ENCODE measurements at regions not wholly inside any gene's neighbourhood (a gene's known extent, or its start where the extent isn't known, plus 50 kb on each side); places are given as distances from the start of the nearest gene placed in this dataset.
"Not testable (repeated sequence)": the region's sequence is repeated elsewhere in the genome, so short reads cannot be mapped to it uniquely, and the experiment has no call there.

GRCh38 chr11:24161587-24161986 lies 335.3 kb upstream of the LUZP2 start:
- no peak for TF ChIP-seq CTCF (IDR thresholded peaks at IDR 0.05; ENCODE audit: low read depth, low read length, missing control alignments)
- no peak overlapping the region for H3K4me3 ChIP-seq (ENCODE audit: low read depth, low read length)
- in situ Hi-C loops (cut with HindIII; ENCODE audit: low sequenced_read_pairs) = no loop called here
- DNase-seq (ENCODE audit: low read depth) = no peak

GRCh38 chr11:24163146-24163545 lies 333.7 kb upstream of the LUZP2 start:
- in situ Hi-C loops (cut with HindIII; ENCODE audit: low sequenced_read_pairs) = no loop called here
- H3K4me3 ChIP-seq (ENCODE audit: low read depth, low read length) = no peak overlapping the region
- no peak for TF ChIP-seq CTCF (IDR thresholded peaks at IDR 0.05; ENCODE audit: low read depth, low read length, missing control alignments)
- DNase-seq (ENCODE audit: low read depth) = no peak

GRCh38 chr11:24163841-24164240 lies 333.0 kb upstream of the LUZP2 start:
- in situ Hi-C loops (cut with HindIII; ENCODE audit: low sequenced_read_pairs) = no loop called here
- H3K4me3 ChIP-seq (ENCODE audit: low read depth, low read length) = no peak overlapping the region
- DNase-seq (ENCODE audit: low read depth) = no peak
- no peak for TF ChIP-seq CTCF (IDR thresholded peaks at IDR 0.05; ENCODE audit: low read depth, low read length, missing control alignments)

GRCh38 chr11:24171869-24172268 lies 325.0 kb upstream of the LUZP2 start:
- no peak for TF ChIP-seq CTCF (IDR thresholded peaks at IDR 0.05; ENCODE audit: low read depth, low read length, missing control alignments)
- DNase-seq (ENCODE audit: low read depth) = no peak
- no peak overlapping the region for H3K4me3 ChIP-seq (ENCODE audit: low read depth, low read length)
- in situ Hi-C loops (cut with HindIII; ENCODE audit: low sequenced_read_pairs) = no loop called here

GRCh38 chr11:24181395-24182047 lies 315.3 kb upstream of the LUZP2 start:
- DNase-seq (ENCODE audit: low read depth) = no peak
- TF ChIP-seq CTCF (IDR thresholded peaks at IDR 0.05; ENCODE audit: low read depth, low read length, missing control alignments) = no peak
- no peak overlapping the region for H3K4me3 ChIP-seq (ENCODE audit: low read depth, low read length)
- in situ Hi-C loops (cut with HindIII; ENCODE audit: low sequenced_read_pairs) = no loop called here

GRCh38 chr11:24185535-24185934 lies 311.3 kb upstream of the LUZP2 start:
- DNase-seq (ENCODE audit: low read depth); in situ Hi-C loops (cut with HindIII; ENCODE audit: low sequenced_read_pairs); H3K4me3 ChIP-seq (ENCODE audit: low read depth, low read length): not testable (repeated sequence)

- in situ Hi-C loops (cut with HindIII; ENCODE audit: low sequenced_read_pairs) = no loop called here
- no peak overlapping the region for H3K4me3 ChIP-seq (ENCODE audit: low read depth, low read length)
- DNase-seq (ENCODE audit: low read depth) = no peak
- no peak for TF ChIP-seq CTCF (IDR thresholded peaks at IDR 0.05; ENCODE audit: low read depth, low read length, missing control alignments)
Measured at GRCh38 chr11:24196733-24197132, 300.1 kb upstream of the LUZP2 start.
